ENCODE measurements at regions not wholly inside any gene's neighbourhood (a gene's known extent, or its start where the extent isn't known, plus 50 kb on each side); places are given as distances from the start of the nearest gene placed in this dataset.
"Not testable (repeated sequence)": the region's sequence is repeated elsewhere in the genome, so short reads cannot be mapped to it uniquely, and the experiment has no call there.

DNA sequence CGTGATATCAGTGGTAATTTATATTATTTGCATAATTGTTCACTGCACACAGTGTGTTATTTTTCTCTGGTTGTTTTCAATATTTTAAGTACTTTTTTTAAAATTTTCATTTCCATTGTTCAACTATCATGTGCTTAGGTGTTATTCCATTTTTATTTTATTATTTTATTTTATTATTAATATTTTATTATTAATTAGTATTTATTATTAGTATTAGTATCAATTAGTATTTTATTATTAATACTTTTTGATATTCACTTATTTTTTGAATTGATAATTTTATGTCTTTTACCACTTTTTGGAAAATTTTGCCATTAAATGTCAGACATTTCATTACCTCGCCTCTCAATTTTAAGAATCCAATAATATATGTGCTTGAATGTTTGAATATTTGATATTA is 593.8 kb upstream of the GRM3 start:
- DNase-seq (no peak), ATAC-seq (ENCODE audit: low read depth) (no peak)
- Histone ChIP-seq H3K36me3 (replicated peaks in 1 of 2; ENCODE audit: control extremely low read depth in 1 of 2, control insufficient read depth in 1 of 2, extremely low read depth in 1 of 2, insufficient read depth in 2 of 2, low read length in 1 of 2) (no peaks in the 10 kb centered on the region), H3K27me3 (replicated peaks in 1 of 4; ENCODE audit: control extremely low read depth in 1 of 4, control insufficient read depth in 3 of 4, insufficient read depth in 4 of 4, low read length in 3 of 4) (no peaks in the 10 kb centered on the region), H3K9me3 (ENCODE audit: control extremely low read depth in 1 of 3, control insufficient read depth in 2 of 3, insufficient read depth in 1 of 3, low read length in 2 of 3) (no peaks in the 10 kb centered on the region), H3K9ac (ENCODE audit: low read length) (no peak overlapping the region), H3K4me3 (ENCODE audit: control extremely low read depth in 1 of 5, extremely low read depth in 1 of 5, insufficient read depth in 1 of 5, low read depth in 2 of 5, low read length in 4 of 5) (no peak overlapping the region), H3K4me1 (ENCODE audit: control insufficient read depth in 2 of 2, insufficient read depth in 2 of 2, low read length in 2 of 2) (no peaks in the 10 kb centered on the region), H3K4me2 (replicated peaks; ENCODE audit: low read depth, low read length, poor library complexity, severe bottlenecking) (no peak overlapping the region), H4K20me1 (ENCODE audit: control insufficient read depth, insufficient read depth, low read length, poor library complexity, severe bottlenecking) (no peaks in the 10 kb centered on the region), H3K27ac (ENCODE audit: low read length in 2 of 2) (no peak overlapping the region), H2AFZ (ENCODE audit: insufficient read depth, low read depth, low read length, poor library complexity, severe bottlenecking) (no peak overlapping the region), H3K79me2 (ENCODE audit: control insufficient read depth, insufficient read depth, low read length) (no peaks in the 10 kb centered on the region)
- peaks cover 8% of the 10 kb centered on the region for H3K9me3 Mint-ChIP-seq (ENCODE audit: insufficient read depth)
- H3K4me3 Mint-ChIP-seq, result no peak overlapping the region
- ChIA-PET CTCF (no interaction called here), POLR2A (no interaction called here)
- intact Hi-C loops (cut with micrococcal nuclease), result no loop called here
- H3K27ac Mint-ChIP-seq, result no peak overlapping the region
- no peak for TF ChIP-seq EZH2 (IDR thresholded peaks at IDR 0.05; ENCODE audit: borderline replicate concordance, insufficient read depth, low read depth, low read length, poor library complexity, severe bottlenecking)
- TF ChIP-seq, protein P1, sequence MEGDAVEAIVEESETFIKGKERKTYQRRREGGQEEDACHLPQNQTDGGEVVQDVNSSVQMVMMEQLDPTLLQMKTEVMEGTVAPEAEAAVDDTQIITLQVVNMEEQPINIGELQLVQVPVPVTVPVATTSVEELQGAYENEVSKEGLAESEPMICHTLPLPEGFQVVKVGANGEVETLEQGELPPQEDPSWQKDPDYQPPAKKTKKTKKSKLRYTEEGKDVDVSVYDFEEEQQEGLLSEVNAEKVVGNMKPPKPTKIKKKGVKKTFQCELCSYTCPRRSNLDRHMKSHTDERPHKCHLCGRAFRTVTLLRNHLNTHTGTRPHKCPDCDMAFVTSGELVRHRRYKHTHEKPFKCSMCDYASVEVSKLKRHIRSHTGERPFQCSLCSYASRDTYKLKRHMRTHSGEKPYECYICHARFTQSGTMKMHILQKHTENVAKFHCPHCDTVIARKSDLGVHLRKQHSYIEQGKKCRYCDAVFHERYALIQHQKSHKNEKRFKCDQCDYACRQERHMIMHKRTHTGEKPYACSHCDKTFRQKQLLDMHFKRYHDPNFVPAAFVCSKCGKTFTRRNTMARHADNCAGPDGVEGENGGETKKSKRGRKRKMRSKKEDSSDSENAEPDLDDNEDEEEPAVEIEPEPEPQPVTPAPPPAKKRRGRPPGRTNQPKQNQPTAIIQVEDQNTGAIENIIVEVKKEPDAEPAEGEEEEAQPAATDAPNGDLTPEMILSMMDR (IDR thresholded peaks at IDR 0.05), result no peak
- H3K27me3 Mint-ChIP-seq, result no peaks in the 10 kb centered on the region
- H3K4me1 Mint-ChIP-seq, result no peaks in the 10 kb centered on the region
- WGBS (ENCODE audit: insufficient coverage), result no CpG with 5 or more reads among the region's 2 CpGs

DNA sequence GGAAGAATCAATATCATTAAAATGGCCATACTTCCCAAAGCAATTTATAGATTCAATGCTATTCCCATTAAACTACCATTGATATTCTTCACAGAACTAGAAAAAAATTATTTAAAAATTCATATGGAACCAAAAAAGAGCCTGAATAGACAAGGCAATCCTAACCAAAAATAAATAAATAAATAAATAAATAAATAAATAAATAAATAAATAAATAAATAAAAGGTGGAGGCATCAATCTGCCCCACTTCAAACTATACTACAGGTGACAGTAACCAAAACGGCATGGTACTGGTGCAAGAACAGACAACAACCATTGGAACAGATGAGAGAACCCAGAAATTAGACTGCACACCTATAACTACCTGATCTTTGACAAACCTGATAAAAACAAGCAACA is 598.5 kb upstream of the GRM3 start:
- intact Hi-C loops (cut with micrococcal nuclease); DNase-seq; H3K79me2 ChIP-seq (ENCODE audit: control insufficient read depth, insufficient read depth, low read length); ATAC-seq (ENCODE audit: low read depth); H3K27ac Mint-ChIP-seq; H3K4me2 ChIP-seq (replicated peaks; ENCODE audit: low read depth, low read length, poor library complexity, severe bottlenecking); H3K4me3 ChIP-seq (ENCODE audit: control extremely low read depth in 1 of 5, extremely low read depth in 1 of 5, insufficient read depth in 1 of 5, low read depth in 2 of 5, low read length in 4 of 5); H4K20me1 ChIP-seq (ENCODE audit: control insufficient read depth, insufficient read depth, low read length, poor library complexity, severe bottlenecking); H3K4me1 ChIP-seq (ENCODE audit: control insufficient read depth in 2 of 2, insufficient read depth in 2 of 2, low read length in 2 of 2); CTCF ChIA-PET; H3K36me3 ChIP-seq (replicated peaks in 1 of 2; ENCODE audit: control extremely low read depth in 1 of 2, control insufficient read depth in 1 of 2, extremely low read depth in 1 of 2, insufficient read depth in 2 of 2, low read length in 1 of 2); H3K27ac ChIP-seq (ENCODE audit: low read length in 2 of 2); H3K4me3 Mint-ChIP-seq; H3K9ac ChIP-seq (ENCODE audit: low read length); H3K27me3 ChIP-seq (replicated peaks in 1 of 4; ENCODE audit: control extremely low read depth in 1 of 4, control insufficient read depth in 3 of 4, insufficient read depth in 4 of 4, low read length in 3 of 4); H2AFZ ChIP-seq (ENCODE audit: insufficient read depth, low read depth, low read length, poor library complexity, severe bottlenecking); H3K4me1 Mint-ChIP-seq; H3K27me3 Mint-ChIP-seq; POLR2A ChIA-PET; H3K9me3 Mint-ChIP-seq (ENCODE audit: insufficient read depth); H3K9me3 ChIP-seq (ENCODE audit: control extremely low read depth in 1 of 3, control insufficient read depth in 2 of 3, insufficient read depth in 1 of 3, low read length in 2 of 3): not testable (repeated sequence)
- no CpG with 5 or more reads among the region's 1 CpG for WGBS (ENCODE audit: insufficient coverage)
